ENCODE measurements at regions not wholly inside any gene's neighbourhood (a gene's known extent, or its start where the extent isn't known, plus 50 kb on each side); places are given as distances from the start of the nearest gene placed in this dataset.
A peak's percentile ranks its signal among the peaks of the same experiment; 100 is the strongest.
"Not testable (repeated sequence)": the region's sequence is repeated elsewhere in the genome, so short reads cannot be mapped to it uniquely, and the experiment has no call there.

DNA sequence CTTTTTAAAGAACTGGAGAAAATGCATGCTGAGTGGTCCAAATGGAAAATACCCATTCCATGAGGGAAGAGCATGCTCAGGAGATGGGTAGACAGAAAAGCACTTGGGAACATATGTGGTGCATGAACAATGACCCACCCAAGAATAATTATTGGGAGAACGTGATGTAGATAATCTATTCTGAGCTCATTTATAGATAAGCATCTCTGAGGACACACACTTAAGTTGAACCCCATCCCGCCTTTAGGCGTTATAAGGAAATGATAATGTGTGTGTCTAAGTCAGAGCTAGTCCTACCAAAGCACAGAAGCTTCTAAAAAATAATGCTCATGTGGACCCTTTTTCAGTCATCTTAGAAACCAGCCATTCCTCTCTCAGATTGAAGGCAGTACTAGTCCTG, 189.9 kb downstream of the KTN1 start:
- DNase-seq, result no peak

DNA sequence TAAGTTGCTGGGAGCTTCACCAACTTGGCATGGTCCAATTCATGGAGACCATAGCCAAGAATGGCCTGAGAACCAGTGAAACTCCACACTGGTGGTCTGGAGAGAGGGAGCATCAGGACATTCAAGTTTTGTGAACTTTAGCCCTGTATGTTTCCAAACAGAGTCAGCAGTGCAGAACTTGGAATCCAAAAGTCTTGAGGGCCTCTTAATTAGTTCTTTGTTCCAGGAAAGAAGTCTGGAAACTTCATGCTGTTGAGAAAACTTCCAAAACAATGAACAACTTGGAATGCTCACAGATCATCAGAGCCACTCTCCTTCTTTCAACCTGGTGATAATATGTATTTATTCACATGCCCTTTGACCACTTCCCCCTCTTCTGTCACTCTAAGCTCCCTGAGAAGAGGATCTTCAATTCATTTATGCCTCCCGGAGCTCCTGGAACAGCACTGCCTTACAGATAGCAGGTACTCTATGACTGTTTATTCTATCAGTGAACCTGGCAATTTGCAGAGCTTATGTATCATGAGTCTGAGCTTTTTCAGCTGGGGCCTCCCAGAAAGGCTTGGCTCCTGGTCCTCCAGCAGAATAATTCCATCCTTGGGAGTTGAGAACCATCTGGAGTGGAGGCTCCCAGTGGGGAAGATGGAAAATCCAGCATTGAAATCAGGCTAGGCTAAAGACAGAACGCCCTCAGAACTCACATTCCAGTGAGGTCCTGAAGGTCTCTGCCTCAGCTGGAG, 191.4 kb downstream of the KTN1 start:
- DNase-seq, result no peak

DNA sequence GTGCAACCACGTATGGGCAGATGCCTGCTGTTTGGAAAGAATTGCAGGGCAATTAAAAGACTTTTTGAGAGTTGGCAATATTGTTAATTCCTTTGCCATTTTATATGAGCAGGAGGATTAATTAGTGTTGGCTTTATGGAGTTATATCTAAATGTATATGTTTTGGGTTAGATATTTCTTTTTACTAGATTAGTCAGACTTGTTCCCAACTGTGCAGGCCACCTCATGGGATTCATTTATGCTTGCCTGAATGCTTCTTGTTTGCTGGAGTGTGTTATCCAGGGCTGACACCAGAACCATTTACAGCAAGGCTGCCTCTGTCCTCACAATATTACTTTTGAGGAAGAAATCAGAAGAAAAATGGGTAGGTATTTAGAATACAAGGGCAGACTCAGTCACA, 192.5 kb downstream of the KTN1 start:
- no peak for DNase-seq

DNA sequence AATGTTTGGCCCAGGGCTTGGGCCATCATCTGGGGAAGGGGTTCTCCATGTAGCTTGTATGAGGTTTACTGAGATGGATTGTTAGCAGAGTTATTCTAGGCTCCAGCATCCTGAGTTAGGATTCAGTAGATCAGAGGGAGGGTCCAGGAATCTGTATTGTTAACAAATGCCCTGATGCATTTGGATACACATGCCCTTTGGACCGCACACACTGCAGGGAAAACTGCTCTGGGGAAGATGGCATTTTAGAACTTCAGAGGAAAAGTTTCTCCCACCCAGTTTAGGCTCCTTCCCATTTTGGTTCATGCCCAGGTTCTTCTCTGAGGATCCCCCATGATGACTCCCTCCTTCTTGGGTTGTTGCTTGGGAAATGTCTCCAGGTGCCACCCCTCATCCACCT, 193.3 kb downstream of the KTN1 start:
- no peak for DNase-seq

DNA sequence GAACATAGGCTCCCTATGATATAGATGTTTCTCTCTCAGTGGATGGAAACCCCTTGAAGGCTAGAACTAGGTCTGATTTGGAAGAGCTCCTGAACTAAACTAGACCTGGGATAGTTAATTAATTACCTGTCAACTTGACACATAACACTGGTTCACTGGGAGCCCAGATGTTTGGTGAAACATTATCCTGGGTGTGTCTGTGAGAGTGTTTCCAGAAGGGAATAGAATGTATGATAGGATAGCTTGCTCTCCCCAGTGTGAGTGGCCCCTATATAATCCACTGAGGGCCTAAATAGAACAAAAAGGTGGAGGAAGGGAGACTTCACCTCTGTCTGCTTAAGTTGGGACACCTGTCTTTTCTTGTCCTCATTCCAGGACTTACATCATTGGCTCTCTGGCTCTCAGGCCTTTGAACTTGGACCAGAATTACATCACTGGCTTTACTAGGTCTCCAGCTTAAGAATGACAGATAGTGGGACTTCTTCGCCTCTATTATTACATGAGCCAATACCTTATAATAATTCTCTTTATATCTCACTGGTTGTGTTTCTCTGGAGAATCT, 194.1 kb downstream of the KTN1 start:
- DNase-seq, result no peak

DNA sequence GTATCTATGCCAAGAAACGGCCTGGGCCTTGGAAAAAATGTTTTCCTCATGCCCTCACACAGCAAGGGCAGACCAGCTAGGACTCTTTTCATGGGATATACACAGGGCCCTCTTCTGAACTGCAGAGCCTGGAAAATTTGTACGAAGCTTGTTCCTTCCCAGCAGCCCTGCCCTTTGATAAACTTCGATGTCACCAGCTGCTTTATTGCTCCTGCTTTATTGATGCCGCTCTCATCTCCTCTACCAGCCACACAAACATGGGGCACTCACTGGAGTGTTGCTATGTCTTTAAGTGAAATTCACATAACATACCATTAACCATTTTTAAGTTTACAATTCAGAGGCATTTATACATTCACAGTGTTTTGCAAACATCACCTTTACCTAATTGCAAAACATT, 197.9 kb downstream of the KTN1 start:
- DNase-seq, result no peak

DNA sequence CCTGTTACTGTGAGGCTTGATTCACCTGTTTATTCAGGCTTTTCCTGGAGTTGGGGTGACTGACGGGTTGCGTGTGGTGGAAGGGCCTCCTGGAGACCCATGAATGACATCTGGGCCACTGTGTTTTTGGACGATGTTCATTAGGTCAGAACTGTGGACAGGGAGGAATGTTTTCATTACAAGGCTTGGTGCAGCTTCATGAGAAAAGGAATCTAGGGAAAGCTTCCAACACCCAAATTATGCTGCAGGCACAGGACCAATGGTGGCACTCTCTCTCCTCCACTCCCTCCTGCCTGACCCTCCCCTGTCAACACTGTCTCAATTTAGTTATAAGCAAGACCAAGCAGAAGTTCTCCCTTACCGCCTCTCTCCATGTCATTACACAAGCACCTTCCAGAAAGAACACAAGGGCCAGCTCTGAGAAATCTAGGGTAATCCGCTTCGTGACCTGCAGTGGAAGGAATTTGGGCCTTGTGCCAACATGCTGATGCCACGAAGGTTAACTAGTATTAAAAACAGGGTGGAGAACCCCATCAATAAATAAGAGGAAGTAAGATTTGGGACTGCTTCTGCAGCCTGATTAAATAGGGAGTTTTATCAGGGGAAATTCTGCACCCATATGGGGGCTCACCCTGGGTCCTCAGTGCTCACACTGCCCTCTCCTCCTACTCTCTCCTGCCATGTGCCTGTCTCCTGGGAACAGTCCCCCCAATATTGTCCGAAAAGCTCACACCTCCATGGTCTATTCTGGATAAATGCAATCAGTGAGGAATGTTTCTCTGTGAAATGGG, 200.3 kb downstream of the KTN1 start:
- peak; percentile 47 for DNase-seq

DNA sequence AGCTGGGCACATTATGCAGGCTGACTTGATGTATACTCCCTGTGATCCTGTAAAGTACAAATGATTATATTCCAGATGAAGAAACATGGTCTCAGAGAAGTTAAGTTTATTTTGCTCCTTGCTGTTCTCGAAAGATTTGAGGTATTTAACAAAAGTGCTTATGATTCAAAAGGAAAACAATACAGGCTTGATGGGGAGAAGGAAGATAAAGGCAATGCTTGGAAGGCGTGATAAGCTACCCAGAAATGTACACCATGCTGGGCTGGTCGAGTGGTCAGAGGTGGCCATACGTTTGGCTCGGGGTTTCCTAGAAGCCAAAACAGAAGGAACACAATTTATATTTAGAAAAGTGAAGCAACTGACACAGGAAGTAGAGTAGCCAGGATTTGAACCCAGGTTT, 201.0 kb downstream of the KTN1 start:
- no peak for DNase-seq

DNA sequence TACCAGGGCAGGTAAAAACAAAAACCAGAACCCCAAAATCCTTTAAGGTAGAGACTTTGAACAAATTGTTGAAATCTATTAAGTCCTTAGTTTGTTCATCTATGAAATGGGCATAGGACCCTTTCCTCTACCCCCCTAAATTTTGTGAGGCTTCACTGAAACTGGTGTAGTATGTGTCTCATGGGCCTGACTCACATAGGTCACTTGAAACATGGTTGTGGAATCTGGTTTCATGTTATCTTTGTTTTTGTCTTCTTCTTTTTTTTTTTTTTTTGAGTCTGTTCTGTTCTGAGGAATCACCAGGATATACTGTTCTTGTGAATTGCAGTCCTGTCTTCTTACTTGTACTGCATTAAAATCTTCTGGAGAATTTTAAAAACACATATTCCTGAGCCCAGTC, 202.2 kb downstream of the KTN1 start:
- no peak for DNase-seq

DNA sequence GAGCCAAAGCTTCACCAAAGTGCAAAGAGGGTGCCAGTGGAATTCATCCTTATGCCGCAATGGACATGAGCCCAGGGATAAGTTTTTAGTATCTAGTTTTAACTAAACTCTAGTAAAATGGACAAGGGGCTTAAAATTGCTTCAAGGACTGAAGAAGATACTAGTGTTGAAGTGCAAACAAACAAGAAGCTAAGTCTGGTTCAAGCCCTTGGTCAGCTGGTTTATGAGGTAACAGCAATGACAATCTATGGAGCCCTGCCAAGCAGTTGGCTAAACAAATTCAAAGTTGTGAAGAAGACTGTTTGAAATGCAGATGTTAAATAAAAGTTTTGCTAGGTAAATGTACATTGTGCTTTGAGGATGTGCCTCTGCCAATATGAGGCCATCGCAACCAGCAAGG, 209.4 kb downstream of the KTN1 start:
- DNase-seq, result no peak

DNA sequence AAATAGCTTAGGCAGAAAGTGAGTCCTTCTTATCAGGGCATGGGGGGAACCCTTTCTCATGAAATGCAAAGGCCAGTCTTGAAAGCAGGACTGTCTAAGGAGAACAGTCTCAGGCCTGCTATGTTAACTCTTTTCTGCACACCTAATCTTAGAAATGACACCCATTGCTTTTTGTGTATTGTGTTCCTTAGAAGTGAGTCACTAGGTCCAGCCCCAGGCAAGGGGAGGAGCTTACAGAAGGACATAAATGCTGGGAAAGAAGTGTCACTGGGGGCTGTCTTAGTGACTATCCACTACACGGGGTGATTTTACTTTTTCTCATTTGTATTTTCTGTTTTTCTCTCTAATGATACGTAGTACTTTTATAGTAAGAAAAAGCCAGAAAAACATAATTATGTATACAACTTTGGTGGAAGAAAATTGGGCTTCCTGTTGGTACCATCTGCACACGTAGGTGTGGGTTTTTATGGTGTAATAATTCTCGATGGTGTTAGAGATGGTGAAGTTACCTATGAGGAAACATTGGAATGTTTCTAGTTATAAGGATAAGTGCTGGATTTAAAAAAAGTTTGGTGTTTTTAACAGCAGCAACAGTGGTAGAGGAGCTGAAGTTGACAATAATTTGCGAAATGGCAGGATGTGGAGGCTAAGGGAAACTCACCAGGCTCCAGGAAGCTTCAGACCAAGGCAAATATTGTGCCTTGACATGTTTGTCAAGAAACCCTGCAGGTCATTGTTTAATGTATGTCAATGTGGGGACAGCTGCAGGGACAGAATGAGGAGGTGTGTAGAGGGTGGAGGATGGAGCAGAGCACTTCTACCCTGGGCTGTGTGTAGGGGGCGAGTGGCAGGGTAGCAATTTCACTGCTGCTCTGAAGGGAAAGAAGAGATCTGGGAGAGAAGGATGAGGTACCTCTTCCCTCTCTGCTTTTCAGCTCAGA, 214.9 kb downstream of the KTN1 start:
- peak; percentile 23 for DNase-seq

DNA sequence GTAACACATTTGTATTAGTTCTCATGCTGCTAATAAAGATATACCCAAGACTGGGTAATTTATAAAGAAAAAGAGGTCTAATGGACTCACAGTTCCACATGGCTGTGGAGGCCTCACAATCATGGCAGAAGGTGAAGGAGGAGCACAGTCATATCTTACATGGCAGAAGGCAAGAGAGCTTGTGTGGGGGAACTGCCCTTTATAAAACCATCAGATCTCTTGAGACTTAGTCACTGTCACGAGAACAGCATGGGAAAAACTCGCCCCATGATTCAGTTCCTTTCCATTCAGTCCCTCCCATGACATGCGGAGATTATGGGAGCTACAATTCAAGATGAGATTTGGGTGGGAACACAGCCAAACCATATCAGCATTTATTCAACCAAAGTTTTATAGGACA, 216.5 kb downstream of the KTN1 start:
- not testable (repeated sequence) for DNase-seq

DNA sequence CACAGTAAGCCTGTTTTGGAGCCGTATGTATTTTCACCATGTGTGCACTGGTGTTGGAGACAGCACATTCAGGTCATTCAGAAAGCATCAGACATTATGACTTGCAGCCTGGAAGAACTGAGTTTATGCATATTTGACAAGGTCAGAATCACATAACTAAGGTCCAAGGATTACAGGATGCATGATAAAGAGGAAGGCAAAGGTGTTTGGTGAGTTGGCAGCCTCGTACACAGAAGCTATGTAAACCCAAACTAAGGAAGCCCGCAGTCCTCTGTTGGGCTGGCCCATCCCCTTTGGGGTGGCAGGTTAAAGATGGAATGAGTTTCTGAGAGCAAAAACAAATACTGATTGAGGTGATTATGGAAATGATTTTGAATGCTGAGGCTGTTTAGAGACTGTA, 218.4 kb downstream of the KTN1 start:
- DNase-seq, result no peak

DNA sequence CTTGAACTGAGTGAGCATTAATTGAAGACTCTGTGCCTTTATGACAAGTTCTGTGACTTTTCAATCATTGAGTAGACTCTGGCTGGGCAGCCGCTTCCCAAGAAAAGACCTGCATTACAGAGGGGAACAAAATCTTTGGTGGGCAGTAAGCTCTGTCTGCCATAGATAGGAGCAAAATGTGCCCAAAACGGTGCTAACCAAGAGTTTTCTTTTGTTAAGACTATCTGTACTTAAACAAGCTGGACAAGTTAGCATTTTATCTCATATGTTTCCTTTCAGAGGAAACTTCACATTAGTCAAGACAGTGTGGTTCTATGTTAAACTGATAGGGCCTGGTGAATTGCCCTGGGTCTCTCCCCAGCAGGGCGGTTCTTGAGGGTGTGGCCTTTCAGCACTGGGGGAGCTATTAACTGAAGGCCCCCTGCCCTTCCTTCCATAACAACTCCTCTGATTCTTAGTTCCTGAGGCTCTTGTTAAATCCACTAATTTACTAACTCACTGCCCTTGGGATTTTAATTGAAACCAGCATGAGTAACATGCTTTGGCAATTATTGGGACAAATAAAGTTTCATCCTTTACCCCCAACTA, 219.6 kb downstream of the KTN1 start:
- DNase-seq, result no peak

DNA sequence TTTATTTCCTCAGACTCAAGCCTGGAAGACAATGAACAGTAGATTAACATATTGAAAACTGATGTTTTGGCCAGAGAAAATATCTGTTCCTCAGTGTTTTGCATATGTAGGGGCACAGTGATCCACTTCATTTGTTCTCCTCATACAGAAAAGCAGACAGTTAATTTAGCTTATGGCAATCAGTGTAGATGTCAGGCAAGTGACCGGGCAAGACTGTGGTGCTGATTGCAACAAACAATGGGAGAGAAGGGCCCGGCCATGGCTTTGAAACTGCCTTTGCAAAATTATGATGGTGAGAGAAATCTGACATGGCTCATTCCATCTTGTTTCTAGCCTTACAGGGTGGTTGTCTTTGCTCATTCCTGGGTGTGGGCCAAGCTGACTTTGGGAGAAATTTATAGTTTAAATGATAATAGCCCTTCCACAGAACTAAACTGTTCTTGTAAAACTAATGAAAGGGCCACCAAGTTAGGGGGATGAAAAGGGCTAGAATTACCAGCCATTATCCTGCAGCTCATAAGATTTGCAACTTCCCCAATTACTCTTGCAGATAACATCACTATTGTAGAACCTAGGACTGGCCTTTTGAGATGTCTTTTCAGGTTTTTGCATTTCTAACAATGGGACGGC, 220.3 kb downstream of the KTN1 start:
- DNase-seq, result no peak

DNA sequence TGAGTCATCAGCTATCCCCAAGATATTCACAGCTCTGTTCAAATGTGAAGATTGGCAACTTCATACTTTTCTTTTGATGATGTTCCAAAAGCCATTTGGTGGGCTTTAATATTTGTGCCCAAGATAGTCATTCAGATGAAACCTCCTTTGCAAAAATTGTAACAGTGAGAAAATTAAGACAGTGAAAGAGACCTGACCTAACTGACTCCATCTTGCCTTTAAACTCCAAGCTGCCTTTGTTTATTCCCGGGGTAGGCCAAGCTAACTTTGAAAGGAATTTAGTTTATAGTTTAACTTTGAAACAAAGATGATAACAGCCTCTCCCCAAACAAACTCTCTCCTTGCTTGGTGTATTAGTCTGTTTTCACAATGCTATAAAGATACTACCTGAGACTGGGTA, 221.1 kb downstream of the KTN1 start:
- no peak for DNase-seq

DNA sequence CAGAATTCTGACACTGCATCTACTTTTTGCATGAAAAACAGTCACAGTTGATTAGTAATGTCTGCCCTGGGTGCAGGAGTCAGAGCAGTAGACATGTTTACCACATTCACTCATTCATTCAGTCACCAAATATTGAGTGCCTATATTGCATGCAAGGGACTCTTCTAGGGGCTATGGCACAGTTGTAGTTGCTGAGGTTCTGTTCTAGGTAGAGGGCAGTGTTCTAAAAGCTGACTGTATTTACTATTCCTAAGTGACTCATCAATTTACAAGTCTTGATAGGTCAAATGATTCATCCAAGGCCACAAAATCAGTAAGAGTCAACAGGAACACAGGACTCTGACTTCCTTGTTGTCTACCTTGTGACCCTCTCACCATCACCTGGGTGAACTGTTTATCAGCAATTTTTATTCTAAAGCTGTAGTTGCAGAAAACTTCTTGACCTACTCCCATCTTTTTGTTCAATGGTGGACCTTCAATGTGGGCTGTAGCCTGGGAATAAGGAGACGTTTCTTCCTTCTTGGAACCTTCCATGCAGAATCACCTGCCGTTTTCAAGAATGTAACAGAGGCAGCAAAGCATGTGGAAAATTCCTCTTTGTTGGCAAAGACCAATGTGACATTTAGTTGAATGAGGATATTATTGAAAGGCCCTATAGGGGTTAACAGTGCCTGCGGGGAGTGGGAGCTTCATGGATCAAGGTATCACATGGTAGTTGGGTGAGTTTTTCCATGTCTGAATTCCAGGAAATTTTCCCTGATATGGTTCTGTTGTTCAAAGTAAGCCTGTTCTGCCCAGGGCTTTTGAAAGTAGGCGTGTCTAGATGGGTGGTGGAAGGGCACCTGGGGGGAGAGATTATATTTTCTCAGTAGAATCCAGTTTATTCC, 223.2 kb downstream of the KTN1 start:
- no peak for DNase-seq

DNA sequence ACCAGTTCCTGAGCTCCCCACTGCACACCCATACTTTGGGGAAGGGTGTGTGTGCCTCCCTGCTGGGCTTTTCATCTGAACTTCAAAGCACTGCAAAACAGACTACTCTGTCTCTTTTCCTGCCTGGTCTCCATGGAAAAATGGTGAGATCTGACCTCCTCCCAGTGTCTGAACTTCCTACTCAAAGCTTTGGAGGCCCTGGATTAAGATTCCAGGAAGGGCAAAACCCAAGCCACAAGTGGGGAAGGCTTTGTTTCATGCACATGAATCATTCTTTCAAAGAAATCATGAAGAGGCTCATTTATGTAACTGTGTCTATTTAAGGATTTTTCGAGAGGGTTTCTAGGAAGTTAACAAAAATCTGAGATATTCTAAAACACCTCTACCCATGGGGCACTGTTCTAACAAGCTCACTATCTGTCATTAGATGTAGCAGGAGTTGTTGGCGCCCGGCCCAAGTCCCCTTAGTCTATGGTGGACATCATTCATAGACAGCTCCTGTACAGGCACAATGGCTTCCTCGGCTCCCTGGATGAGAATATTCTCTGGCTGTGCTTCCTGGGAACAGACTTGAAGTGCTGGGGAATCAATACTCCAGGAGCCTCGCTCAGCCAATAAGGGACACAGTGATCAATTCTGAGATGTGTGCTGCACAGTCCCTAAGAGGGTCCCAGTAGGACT, 224.0 kb downstream of the KTN1 start:
- no peak for DNase-seq

DNA sequence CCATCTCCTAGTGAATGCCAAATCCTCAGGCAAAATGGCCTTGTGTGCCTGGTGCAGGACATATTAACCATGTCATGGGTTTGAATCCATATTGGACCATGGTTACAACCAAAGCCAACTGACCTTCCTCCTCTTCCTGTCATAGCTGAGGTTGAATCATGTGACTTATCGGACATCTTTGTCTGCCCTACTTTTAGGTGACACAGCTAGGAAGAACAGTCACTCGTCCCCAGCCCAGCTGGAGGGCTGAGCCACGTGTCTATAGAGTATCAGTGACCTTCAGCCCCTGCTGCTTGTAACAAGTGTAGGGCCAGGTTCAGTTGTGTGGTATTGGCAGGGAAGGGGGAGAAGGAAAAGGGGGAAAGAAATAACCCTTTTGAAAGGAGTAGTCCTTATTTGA, 225.2 kb downstream of the KTN1 start:
- no peak for DNase-seq

DNA sequence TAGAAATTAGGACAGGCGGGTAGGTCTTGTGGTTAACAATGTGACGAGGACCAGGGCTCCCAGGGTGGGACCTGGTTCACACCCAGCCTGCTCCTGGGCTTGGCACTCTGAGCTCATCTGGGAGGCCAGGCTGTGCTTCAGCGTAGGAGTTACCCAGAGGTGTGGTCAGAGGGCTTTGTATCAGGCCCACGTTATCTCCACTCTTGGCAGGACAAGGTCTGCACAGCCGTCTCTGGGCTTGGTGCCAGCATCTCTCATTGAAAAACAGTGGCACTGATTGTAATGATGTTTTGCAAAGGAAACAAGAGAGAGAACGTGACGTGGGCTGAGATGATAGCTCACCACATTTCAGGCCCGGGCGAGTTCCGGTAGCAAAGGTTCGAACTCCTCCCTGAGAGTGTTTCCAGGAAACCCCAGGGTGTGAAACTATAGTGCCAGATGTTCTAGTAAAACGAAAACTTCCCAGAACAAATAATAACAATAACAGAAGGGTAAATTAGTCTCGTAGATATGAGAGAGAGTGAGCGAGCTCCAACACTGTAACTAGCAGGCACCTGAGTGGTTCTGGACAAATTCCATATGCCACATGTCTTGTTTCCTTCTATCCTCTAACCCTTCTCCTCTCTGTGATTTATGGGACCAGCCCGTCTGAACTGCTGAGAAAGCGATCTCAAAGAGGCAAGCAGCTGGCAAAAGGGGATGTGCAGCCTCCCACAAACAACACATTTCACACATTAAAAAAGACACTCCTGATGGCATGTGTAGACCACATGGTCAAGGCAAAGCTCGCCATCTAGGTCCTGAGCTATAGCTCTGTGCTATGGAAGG, 227.3 kb downstream of the KTN1 start:
- DNase-seq, result peak; percentile 47
